OCI-LY7 (cell line): ENCODE measurements at regions not wholly inside any gene's neighbourhood (a gene's known extent, or its start where the extent isn't known, plus 50 kb on each side); places are given as distances from the start of the nearest gene placed in this dataset.

Experiments
- BruUV-seq: library from RNA; stranded (reverse); fragments of 400-500 nt; replicated peaks from 2 replicates; lab custom pipeline; 2021; lab: Mats Ljungman, UMichigan
- CTCF ChIA-PET: fragments of 300-600 bp; sonication (Branson Sonifier 250); formaldehyde crosslinking; loops from one replicate; lab custom pipeline; 2022; ENCODE audit warnings: antibody characterized with exemption; ENCODE audit not compliant: unreplicated experiment; lab: Charles Lee
- POLR2A ChIA-PET: fragments of 300-600 bp; sonication (Branson Sonifier 250); formaldehyde crosslinking; loops from one replicate; lab custom pipeline; 2022; ENCODE audit warnings: antibody characterized with exemption; lab: Charles Lee
- DNase-seq: peaks from one replicate; pipeline ENCODE4 v3.0.0-alpha.2; 2015; ENCODE audit warnings: low spot score
- H2AFZ ChIP-seq: fragments of 200-600 bp; sonication (generic), shearing (Covaris generic); 2 replicates; pipeline ENCODE4 v1.6.1; 2014; ENCODE audit warnings: mild to moderate bottlenecking, antibody characterized with exemption, low read length, moderate library complexity
- H3K27ac ChIP-seq: fragments of 200-600 bp; sonication (generic); 2 replicates; pipeline ENCODE4 v1.5.1; 2014; ENCODE audit warnings: mixed run types, low read depth, mild to moderate bottlenecking, moderate library complexity, low read length, inconsistent platforms; ENCODE audit not compliant: poor library complexity, severe bottlenecking
- H3K36me3 ChIP-seq: fragments of 200-600 bp; sonication (generic); 2 replicates; pipeline ENCODE4 v1.6.1; 2014; ENCODE audit warnings: mild to moderate bottlenecking, antibody characterized with exemption, low read length, moderate library complexity, mixed read lengths; ENCODE audit not compliant: insufficient read depth
- H3K4me1 ChIP-seq: fragments of 200-600 bp; sonication (generic); 2 replicates; pipeline ENCODE4 v1.5.1; 2014; ENCODE audit warnings: mild to moderate bottlenecking, low read length; ENCODE audit not compliant: insufficient read depth, poor library complexity, severe bottlenecking
- H3K4me2 ChIP-seq: fragments of 200-600 bp; sonication (generic); 2 replicates; pipeline ENCODE4 v1.6.1; 2014; ENCODE audit warnings: mild to moderate bottlenecking, low read length
- H3K4me3 ChIP-seq: fragments of 200-600 bp; sonication (generic); 2 replicates; pipeline ENCODE4 v1.5.1; 2014; ENCODE audit warnings: mild to moderate bottlenecking, low read depth, low read length; ENCODE audit not compliant: poor library complexity, severe bottlenecking
- H3K79me2 ChIP-seq: fragments of 200-600 bp; sonication (generic); 2 replicates; pipeline ENCODE4 v1.6.1; 2016; ENCODE audit warnings: low read depth, mild to moderate bottlenecking, low read length, moderate library complexity, mixed read lengths; ENCODE audit not compliant: insufficient read depth
- H3K9me2 ChIP-seq: fragments of 200-600 bp; sonication (generic); 2 replicates; pipeline ENCODE4 v1.6.1; 2016; ENCODE audit warnings: mild to moderate bottlenecking, low read length, mixed read lengths; ENCODE audit not compliant: insufficient read depth
- H3K9me3 ChIP-seq: fragments of 200-600 bp; sonication (generic); 2 replicates; pipeline ENCODE4 v1.6.1; 2014; ENCODE audit warnings: mild to moderate bottlenecking, mixed run types, low read length, mixed read lengths
- H4K20me1 ChIP-seq: fragments of 200-600 bp; sonication (generic); 2 replicates; pipeline ENCODE4 v1.6.1; 2014; ENCODE audit warnings: mild to moderate bottlenecking, antibody characterized with exemption, low read length, moderate library complexity, mixed read lengths; ENCODE audit not compliant: insufficient read depth
- CTCF ChIP-seq: fragments of 200-600 bp; sonication (generic); conservative IDR thresholded peaks from 2 replicates; pipeline ENCODE4 v1.5.1; 2014; ENCODE audit warnings: mild to moderate bottlenecking, antibody characterized with exemption, low read length, moderate library complexity, mixed read lengths
- EZH2phosphoT487 ChIP-seq: fragments of 200-600 bp; sonication (generic); IDR thresholded peaks from 2 replicates; pipeline ENCODE4 v1.6.1; 2018; ENCODE audit warnings: low read depth, borderline replicate concordance, mild to moderate bottlenecking, mixed run types, antibody characterized with exemption, low read length, moderate library complexity, mixed read lengths
- intact Hi-C: fragments of 100-400 bp; cut with micrococcal nuclease; formaldehyde crosslinking; loops from one replicate; pipeline ENCODE4 v1.10.0; 2022; ENCODE audit not compliant: unreplicated experiment

- CTCF ChIA-PET = no interaction called here
- no peaks in the 10 kb centered on the region for H3K9me2 ChIP-seq
- H3K4me3 ChIP-seq = no peak overlapping the region
- no peaks in the 10 kb centered on the region for H3K9me3 ChIP-seq
- H2AFZ ChIP-seq = no peak overlapping the region
- POLR2A ChIA-PET = interaction anchor here (0.5 to 0.7 kb wide), 2 partner anchors 12 to 1173 kb away, joined by 3 read pairs; no protein-coding TSS in a partner anchor
- intact Hi-C loops = no loop called here
- no peak for DNase-seq
- no peak overlapping the region for H3K27ac ChIP-seq
- no peaks in the 10 kb centered on the region for H4K20me1 ChIP-seq
- H3K4me1 ChIP-seq = no peaks in the 10 kb centered on the region
- no TSS peak for BruUV-seq
- H3K79me2 ChIP-seq = no peaks in the 10 kb centered on the region
- no peak overlapping the region for H3K4me2 ChIP-seq
- no peaks in the 10 kb centered on the region for H3K36me3 ChIP-seq
- TF ChIP-seq CTCF (no peak), EZH2phosphoT487 (no peak)
These were observed 1865.3 kb upstream of the ACO1 start for GRCh38 chr9:30519166-30519565.

GRCh38 chr9:30519756-30520155, 1864.7 kb upstream of the ACO1 start:
- Histone ChIP-seq H3K27ac (no peak overlapping the region), H3K9me2 (no peaks in the 10 kb centered on the region), H3K9me3 (no peaks in the 10 kb centered on the region), H3K36me3 (no peaks in the 10 kb centered on the region), H3K79me2 (no peaks in the 10 kb centered on the region), H4K20me1 (no peaks in the 10 kb centered on the region), H2AFZ (no peak overlapping the region), H3K4me2 (no peak overlapping the region), H3K4me1 (no peaks in the 10 kb centered on the region), H3K4me3 (no peak overlapping the region)
- ChIA-PET POLR2A (interaction anchor here (0.5 kb wide), 1 partner anchor 1174 kb away, joined by 3 read pairs; no protein-coding TSS in a partner anchor), CTCF (no interaction called here)
- TF ChIP-seq EZH2phosphoT487 (no peak), CTCF (no peak)
- intact Hi-C loops = no loop called here
- no TSS peak for BruUV-seq
- DNase-seq = no peak

DNA sequence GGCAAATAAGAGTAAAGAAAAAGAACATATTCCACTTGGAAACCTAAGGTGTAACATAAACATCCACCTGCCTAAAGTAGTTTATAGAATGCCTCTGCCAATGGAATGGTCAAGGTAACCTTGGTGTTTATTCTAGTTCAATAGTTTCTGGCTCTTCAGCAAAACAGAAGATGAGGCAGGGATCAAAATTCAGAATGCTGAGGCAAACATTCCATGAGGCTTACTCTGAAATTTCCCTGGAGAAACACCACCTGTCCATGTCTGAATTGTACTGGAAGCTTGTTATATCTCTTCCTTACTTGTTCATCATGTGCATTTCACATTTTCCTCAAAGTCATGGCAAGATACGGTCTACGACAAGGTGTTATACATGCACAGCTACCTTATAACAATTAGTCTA, 1862.4 kb upstream of the ACO1 start:
- no TSS peak for BruUV-seq
- no peak for DNase-seq
- no peaks in the 10 kb centered on the region for H3K9me2 ChIP-seq
- H3K9me3 ChIP-seq = no peaks in the 10 kb centered on the region
- CTCF ChIA-PET = no interaction called here
- TF ChIP-seq CTCF = no peak
- no peak for TF ChIP-seq EZH2phosphoT487
- no peaks in the 10 kb centered on the region for H3K79me2 ChIP-seq
- no peak overlapping the region for H3K4me2 ChIP-seq
- H3K4me3 ChIP-seq = no peak overlapping the region
- intact Hi-C loops = no loop called here
- POLR2A ChIA-PET = no interaction called here
- H3K27ac ChIP-seq = no peak overlapping the region
- H3K4me1 ChIP-seq = no peaks in the 10 kb centered on the region
- no peaks in the 10 kb centered on the region for H4K20me1 ChIP-seq
- H3K36me3 ChIP-seq = no peaks in the 10 kb centered on the region
- H2AFZ ChIP-seq = no peak overlapping the region
